ENCODE measurements at regions not wholly inside any gene's neighbourhood (a gene's known extent, or its start where the extent isn't known, plus 50 kb on each side); places are given as distances from the start of the nearest gene placed in this dataset.

DNA sequence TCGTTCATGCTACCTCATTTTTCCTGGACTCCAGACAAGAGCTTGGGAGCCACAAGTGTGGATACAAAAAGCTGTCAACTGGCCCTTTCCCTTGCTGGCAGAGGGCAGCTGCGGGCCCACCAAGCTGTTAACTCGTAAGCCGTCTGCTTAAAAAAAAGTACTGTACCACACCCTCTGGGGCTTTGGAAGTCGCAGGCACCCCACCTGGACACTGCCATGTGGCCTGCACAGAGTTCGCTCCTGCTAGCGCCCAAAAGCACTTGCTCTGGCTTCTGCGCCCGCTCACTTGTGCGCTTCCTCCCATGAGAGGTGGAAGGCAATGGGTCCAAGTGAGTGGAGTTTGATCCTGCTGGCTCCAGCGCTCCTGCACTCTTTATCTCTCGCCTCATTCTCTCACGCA, 476.4 kb upstream of the FSTL5 start (continued):
- TF ChIP-seq, protein P1, sequence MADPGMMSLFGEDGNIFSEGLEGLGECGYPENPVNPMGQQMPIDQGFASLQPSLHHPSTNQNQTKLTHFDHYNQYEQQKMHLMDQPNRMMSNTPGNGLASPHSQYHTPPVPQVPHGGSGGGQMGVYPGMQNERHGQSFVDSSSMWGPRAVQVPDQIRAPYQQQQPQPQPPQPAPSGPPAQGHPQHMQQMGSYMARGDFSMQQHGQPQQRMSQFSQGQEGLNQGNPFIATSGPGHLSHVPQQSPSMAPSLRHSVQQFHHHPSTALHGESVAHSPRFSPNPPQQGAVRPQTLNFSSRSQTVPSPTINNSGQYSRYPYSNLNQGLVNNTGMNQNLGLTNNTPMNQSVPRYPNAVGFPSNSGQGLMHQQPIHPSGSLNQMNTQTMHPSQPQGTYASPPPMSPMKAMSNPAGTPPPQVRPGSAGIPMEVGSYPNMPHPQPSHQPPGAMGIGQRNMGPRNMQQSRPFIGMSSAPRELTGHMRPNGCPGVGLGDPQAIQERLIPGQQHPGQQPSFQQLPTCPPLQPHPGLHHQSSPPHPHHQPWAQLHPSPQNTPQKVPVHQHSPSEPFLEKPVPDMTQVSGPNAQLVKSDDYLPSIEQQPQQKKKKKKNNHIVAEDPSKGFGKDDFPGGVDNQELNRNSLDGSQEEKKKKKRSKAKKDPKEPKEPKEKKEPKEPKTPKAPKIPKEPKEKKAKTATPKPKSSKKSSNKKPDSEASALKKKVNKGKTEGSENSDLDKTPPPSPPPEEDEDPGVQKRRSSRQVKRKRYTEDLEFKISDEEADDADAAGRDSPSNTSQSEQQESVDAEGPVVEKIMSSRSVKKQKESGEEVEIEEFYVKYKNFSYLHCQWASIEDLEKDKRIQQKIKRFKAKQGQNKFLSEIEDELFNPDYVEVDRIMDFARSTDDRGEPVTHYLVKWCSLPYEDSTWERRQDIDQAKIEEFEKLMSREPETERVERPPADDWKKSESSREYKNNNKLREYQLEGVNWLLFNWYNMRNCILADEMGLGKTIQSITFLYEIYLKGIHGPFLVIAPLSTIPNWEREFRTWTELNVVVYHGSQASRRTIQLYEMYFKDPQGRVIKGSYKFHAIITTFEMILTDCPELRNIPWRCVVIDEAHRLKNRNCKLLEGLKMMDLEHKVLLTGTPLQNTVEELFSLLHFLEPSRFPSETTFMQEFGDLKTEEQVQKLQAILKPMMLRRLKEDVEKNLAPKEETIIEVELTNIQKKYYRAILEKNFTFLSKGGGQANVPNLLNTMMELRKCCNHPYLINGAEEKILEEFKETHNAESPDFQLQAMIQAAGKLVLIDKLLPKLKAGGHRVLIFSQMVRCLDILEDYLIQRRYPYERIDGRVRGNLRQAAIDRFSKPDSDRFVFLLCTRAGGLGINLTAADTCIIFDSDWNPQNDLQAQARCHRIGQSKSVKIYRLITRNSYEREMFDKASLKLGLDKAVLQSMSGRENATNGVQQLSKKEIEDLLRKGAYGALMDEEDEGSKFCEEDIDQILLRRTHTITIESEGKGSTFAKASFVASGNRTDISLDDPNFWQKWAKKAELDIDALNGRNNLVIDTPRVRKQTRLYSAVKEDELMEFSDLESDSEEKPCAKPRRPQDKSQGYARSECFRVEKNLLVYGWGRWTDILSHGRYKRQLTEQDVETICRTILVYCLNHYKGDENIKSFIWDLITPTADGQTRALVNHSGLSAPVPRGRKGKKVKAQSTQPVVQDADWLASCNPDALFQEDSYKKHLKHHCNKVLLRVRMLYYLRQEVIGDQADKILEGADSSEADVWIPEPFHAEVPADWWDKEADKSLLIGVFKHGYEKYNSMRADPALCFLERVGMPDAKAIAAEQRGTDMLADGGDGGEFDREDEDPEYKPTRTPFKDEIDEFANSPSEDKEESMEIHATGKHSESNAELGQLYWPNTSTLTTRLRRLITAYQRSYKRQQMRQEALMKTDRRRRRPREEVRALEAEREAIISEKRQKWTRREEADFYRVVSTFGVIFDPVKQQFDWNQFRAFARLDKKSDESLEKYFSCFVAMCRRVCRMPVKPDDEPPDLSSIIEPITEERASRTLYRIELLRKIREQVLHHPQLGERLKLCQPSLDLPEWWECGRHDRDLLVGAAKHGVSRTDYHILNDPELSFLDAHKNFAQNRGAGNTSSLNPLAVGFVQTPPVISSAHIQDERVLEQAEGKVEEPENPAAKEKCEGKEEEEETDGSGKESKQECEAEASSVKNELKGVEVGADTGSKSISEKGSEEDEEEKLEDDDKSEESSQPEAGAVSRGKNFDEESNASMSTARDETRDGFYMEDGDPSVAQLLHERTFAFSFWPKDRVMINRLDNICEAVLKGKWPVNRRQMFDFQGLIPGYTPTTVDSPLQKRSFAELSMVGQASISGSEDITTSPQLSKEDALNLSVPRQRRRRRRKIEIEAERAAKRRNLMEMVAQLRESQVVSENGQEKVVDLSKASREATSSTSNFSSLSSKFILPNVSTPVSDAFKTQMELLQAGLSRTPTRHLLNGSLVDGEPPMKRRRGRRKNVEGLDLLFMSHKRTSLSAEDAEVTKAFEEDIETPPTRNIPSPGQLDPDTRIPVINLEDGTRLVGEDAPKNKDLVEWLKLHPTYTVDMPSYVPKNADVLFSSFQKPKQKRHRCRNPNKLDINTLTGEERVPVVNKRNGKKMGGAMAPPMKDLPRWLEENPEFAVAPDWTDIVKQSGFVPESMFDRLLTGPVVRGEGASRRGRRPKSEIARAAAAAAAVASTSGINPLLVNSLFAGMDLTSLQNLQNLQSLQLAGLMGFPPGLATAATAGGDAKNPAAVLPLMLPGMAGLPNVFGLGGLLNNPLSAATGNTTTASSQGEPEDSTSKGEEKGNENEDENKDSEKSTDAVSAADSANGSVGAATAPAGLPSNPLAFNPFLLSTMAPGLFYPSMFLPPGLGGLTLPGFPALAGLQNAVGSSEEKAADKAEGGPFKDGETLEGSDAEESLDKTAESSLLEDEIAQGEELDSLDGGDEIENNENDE (IDR thresholded peaks at IDR 0.05; ENCODE audit: insufficient replicate concordance, low read length): no peak
- TF ChIP-seq POLR2AphosphoS5 (IDR thresholded peaks at IDR 0.05; ENCODE audit: low read depth, low read length) (no peak), SP4 (IDR thresholded peaks at IDR 0.05; ENCODE audit: low read length) (no peak), GABPA (IDR thresholded peaks at IDR 0.05; ENCODE audit: borderline replicate concordance, insufficient read depth, low read length) (no peak), JUN (IDR thresholded peaks at IDR 0.05; ENCODE audit: low read depth, low read length) (no peak), BACH1 (IDR thresholded peaks at IDR 0.05; ENCODE audit: low read length) (no peak), ASH2L (IDR thresholded peaks at IDR 0.05; ENCODE audit: low read length) (no peak), CBX5 (IDR thresholded peaks at IDR 0.05; ENCODE audit: low read depth, low read length) (no peak), YY1 (IDR thresholded peaks at IDR 0.05; ENCODE audit: low read depth, low read length) (no peak), RFX5 (IDR thresholded peaks at IDR 0.05; ENCODE audit: borderline replicate concordance, low read depth, low read length) (no peak), SAP30 (IDR thresholded peaks at IDR 0.05; ENCODE audit: insufficient read depth, insufficient replicate concordance, low read length) (no peak), KDM5A (IDR thresholded peaks at IDR 0.05; ENCODE audit: low read length) (no peak), CHD2 (IDR thresholded peaks at IDR 0.05; ENCODE audit: low read length) (no peak), POU5F1 (IDR thresholded peaks at IDR 0.05; ENCODE audit: low read depth, low read length) (no peak)

All from H1 (cell line).